HG03095 (cell line): ENCODE measurements at regions not wholly inside any gene's neighbourhood (a gene's known extent, or its start where the extent isn't known, plus 50 kb on each side); places are given as distances from the start of the nearest gene placed in this dataset.
"Not testable (repeated sequence)": the region's sequence is repeated elsewhere in the genome, so short reads cannot be mapped to it uniquely, and the experiment has no call there.

Source experiments
- ATAC-seq: cut with Tn5 transposase; IDR thresholded peaks from one replicate; pipeline ENCODE4 v1.9.1; 2021; ENCODE audit warnings: moderate library complexity; ENCODE audit not compliant: unreplicated experiment

- ATAC-seq: no peak
Observed at GRCh38 chr10:21406595-21407193, 118.8 kb downstream of the SKIDA1 start.

- ATAC-seq: no peak
Observed at GRCh38 chr10:21405981-21406380, 119.5 kb downstream of the SKIDA1 start.

GRCh38 chr10:21403256-21404015, 122.0 kb downstream of the SKIDA1 start:
- ATAC-seq: no peak

- ATAC-seq: no peak
Observed at GRCh38 chr10:21402606-21403083, 122.8 kb downstream of the SKIDA1 start.

- ATAC-seq: no peak
Observed at GRCh38 chr10:21401196-21401595, 124.3 kb downstream of the SKIDA1 start.

GRCh38 chr10:21399392-21400035, 126.0 kb downstream of the SKIDA1 start:
- no peak for ATAC-seq

- no peak for ATAC-seq
Observed at GRCh38 chr10:21398563-21399231, 126.8 kb downstream of the SKIDA1 start.

- no peak for ATAC-seq
Observed at GRCh38 chr10:21396889-21397288, 128.6 kb downstream of the SKIDA1 start.

- ATAC-seq: no peak
Observed at GRCh38 chr10:21393931-21394330, 131.6 kb downstream of the SKIDA1 start.

- ATAC-seq: no peak
Observed at GRCh38 chr10:21388589-21388988, 136.9 kb downstream of the SKIDA1 start.

GRCh38 chr10:21387868-21388267, 137.6 kb downstream of the SKIDA1 start:
- ATAC-seq: no peak

GRCh38 chr10:21385996-21386585, 139.4 kb downstream of the SKIDA1 start:
- ATAC-seq: no peak

- no peak for ATAC-seq
Observed at GRCh38 chr10:21385536-21385935, 139.9 kb downstream of the SKIDA1 start.

GRCh38 chr10:21379143-21379542, 146.3 kb downstream of the SKIDA1 start:
- ATAC-seq: no peak

- ATAC-seq: not testable (repeated sequence)
Observed at GRCh38 chr10:21375274-21375673, 150.2 kb downstream of the SKIDA1 start.

GRCh38 chr10:21373881-21374280, 151.6 kb downstream of the SKIDA1 start:
- ATAC-seq: not testable (repeated sequence)

GRCh38 chr10:21372651-21373410, 152.7 kb downstream of the SKIDA1 start:
- peak; percentile 87 for ATAC-seq

GRCh38 chr10:21369697-21370096, 155.8 kb downstream of the SKIDA1 start:
- ATAC-seq: no peak

- ATAC-seq: no peak
Observed at GRCh38 chr10:21368728-21369425, 156.6 kb downstream of the SKIDA1 start.
